Brain microvascular endothelial cell (primary cell): ENCODE measurements at regions not wholly inside any gene's neighbourhood (a gene's known extent, or its start where the extent isn't known, plus 50 kb on each side); places are given as distances from the start of the nearest gene placed in this dataset.

Experiments used
- DNase-seq: peaks from one replicate; pipeline ENCODE4 v3.0.0-alpha.2; 2020
- H3K27ac ChIP-seq: fragments of 250-450 bp; sonication (Bioruptor Pico); 2 replicates; pipeline ENCODE4 v1.5.1; 2020; ENCODE audit warnings: mild to moderate bottlenecking, moderate library complexity
- H3K27me3 ChIP-seq: fragments of 250-450 bp; sonication (Bioruptor Pico); replicated peaks from 2 replicates; pipeline ENCODE4 v1.5.1; 2020; ENCODE audit warnings: mild to moderate bottlenecking
- H3K36me3 ChIP-seq: fragments of 250-450 bp; sonication (Bioruptor Pico); replicated peaks from 2 replicates; pipeline ENCODE4 v1.5.1; 2020; ENCODE audit warnings: mild to moderate bottlenecking
- H3K4me3 ChIP-seq: 2 replicates; pipeline ENCODE4 v1.5.1; 2011; ENCODE audit warnings: low read depth, mild to moderate bottlenecking, control low read depth, low read length, moderate library complexity
- CTCF ChIP-seq: IDR thresholded peaks from 2 replicates; pipeline ENCODE4 v1.5.1; 2011; ENCODE audit warnings: low read depth, mild to moderate bottlenecking, moderate library complexity, low read length, control low read depth, inconsistent platforms; ENCODE audit errors: missing control alignments
- in situ Hi-C: cut with HindIII; loops from 2 replicates; pipeline ENCODE4 v1.10.0; 2017; ENCODE audit warnings: low sequenced_read_pairs, low pct_ligation_motif_present

- no peak for TF ChIP-seq CTCF
- Histone ChIP-seq H3K4me3 (no peak overlapping the region), H3K27ac (no peak overlapping the region), H3K36me3 (no peaks in the 10 kb centered on the region), H3K27me3 (no peaks in the 10 kb centered on the region)
- no peak for DNase-seq
- in situ Hi-C loops, result no loop called here
Measured at GRCh38 chr11:15700456-15700855, 585.7 kb downstream of the INSC start.

- H3K4me3 ChIP-seq, result no peak overlapping the region
- DNase-seq, result no peak
- H3K27me3 ChIP-seq, result no peaks in the 10 kb centered on the region
- H3K27ac ChIP-seq, result no peak overlapping the region
- TF ChIP-seq CTCF, result no peak
- in situ Hi-C loops, result no loop called here
- H3K36me3 ChIP-seq, result no peaks in the 10 kb centered on the region
Measured at GRCh38 chr11:15704064-15704463, 589.3 kb downstream of the INSC start.

GRCh38 chr11:15704556-15704955, 589.8 kb downstream of the INSC start:
- no peaks in the 10 kb centered on the region for H3K36me3 ChIP-seq
- DNase-seq, result no peak
- no peak for TF ChIP-seq CTCF
- no peak overlapping the region for H3K27ac ChIP-seq
- H3K27me3 ChIP-seq, result no peaks in the 10 kb centered on the region
- in situ Hi-C loops, result no loop called here
- no peak overlapping the region for H3K4me3 ChIP-seq

GRCh38 chr11:15705891-15706290, 591.2 kb downstream of the INSC start:
- Histone ChIP-seq H3K36me3 (no peaks in the 10 kb centered on the region), H3K27ac (no peak overlapping the region), H3K4me3 (no peak overlapping the region), H3K27me3 (no peaks in the 10 kb centered on the region)
- DNase-seq, result no peak
- TF ChIP-seq CTCF, result no peak
- in situ Hi-C loops, result no loop called here

GRCh38 chr11:15707194-15707593, 592.5 kb downstream of the INSC start:
- Histone ChIP-seq H3K27ac (no peak overlapping the region), H3K27me3 (no peaks in the 10 kb centered on the region), H3K36me3 (no peaks in the 10 kb centered on the region), H3K4me3 (no peak overlapping the region)
- TF ChIP-seq CTCF, result no peak
- DNase-seq, result no peak
- in situ Hi-C loops, result no loop called here

- in situ Hi-C loops, result no loop called here
- no peak overlapping the region for H3K27ac ChIP-seq
- H3K4me3 ChIP-seq, result no peak overlapping the region
- no peaks in the 10 kb centered on the region for H3K36me3 ChIP-seq
- no peaks in the 10 kb centered on the region for H3K27me3 ChIP-seq
- DNase-seq, result no peak
- TF ChIP-seq CTCF, result no peak
Measured at GRCh38 chr11:15707971-15708370, 593.2 kb downstream of the INSC start.
